HepG2 (cell line): ENCODE measurements at regions not wholly inside any gene's neighbourhood (a gene's known extent, or its start where the extent isn't known, plus 50 kb on each side); places are given as distances from the start of the nearest gene placed in this dataset.

Experiments
- ATAC-seq: fragments of 200-7000 bp; cut with Tn5 transposase; 3 replicates; pipeline ENCODE4 v1.9.1; 2020; ENCODE audit warnings: mild to moderate bottlenecking, moderate library complexity
- BruUV-seq: library from RNA; stranded (reverse); fragments of 400-500 nt; replicated peaks from 2 replicates; lab custom pipeline; 2021; lab: Mats Ljungman, UMichigan
- CTCF ChIA-PET: fragments of 300-600 bp; formaldehyde crosslinking; extraction: SDS; loops from one replicate; lab custom pipeline; 2021; ENCODE audit warnings: low total read pairs, inconsistent platforms, low intra/inter-chr PET ratio; lab: Yijun Ruan, JAX
- POLR2A ChIA-PET: fragments of 350-600 bp; sonication (Branson Sonifier 250); formaldehyde crosslinking; loops from one replicate; lab custom pipeline; 2020; ENCODE audit warnings: antibody characterized with exemption, inconsistent platforms; lab: Yijun Ruan, JAX
- DNase-seq: peaks from one replicate; pipeline ENCODE4 v3.0.0-alpha.2; 2015; ENCODE audit warnings: low spot score
- FAIRE-seq: peaks from 3 replicates; lab custom pipeline; 2011; peaks lifted over from hg19 to GRCh38; lab: Jason Lieb, UNC
- H2AFZ ChIP-seq: one replicate; pipeline ENCODE4 v1.6.1; 2011; ENCODE audit warnings: low read length, inconsistent platforms
- H3K27ac ChIP-seq: fragments of 300-600 bp; 3 replicates; pipeline ENCODE4 v1.8.0; 2011; ENCODE audit warnings: mixed run types, mild to moderate bottlenecking, mixed read lengths, low read length, inconsistent platforms; ENCODE audit not compliant: insufficient read depth; ENCODE audit errors: extremely low read length
- H3K27me3 ChIP-seq, 2 experiments: fragments of 200-600 bp in 1 of 2; 2 replicates in 1 of 2; 3 replicates in 1 of 2; pipeline versions ENCODE4 v1.6.0 to v1.8.0; 2011; ENCODE audit warnings: low read length in 2 of 2, mild to moderate bottlenecking in 2 of 2, moderate library complexity in 2 of 2, inconsistent platforms in 1 of 2; ENCODE audit not compliant: insufficient read depth in 2 of 2, control insufficient read depth in 1 of 2
- H3K36me3 ChIP-seq, 2 experiments: fragments of 200-600 bp in 1 of 2; replicated peaks in 1 of 2; 2 replicates in 1 of 2; 3 replicates in 1 of 2; pipeline versions ENCODE4 v1.5.1 to v1.8.0; 2011; ENCODE audit warnings: low read length in 2 of 2, inconsistent platforms in 1 of 2; ENCODE audit not compliant: insufficient read depth in 2 of 2, control insufficient read depth in 1 of 2
- H3K4me1 ChIP-seq: 2 replicates; pipeline ENCODE4 v1.5.1; 2012; ENCODE audit warnings: low read length, inconsistent platforms; ENCODE audit not compliant: insufficient read depth
- H3K4me2 ChIP-seq: 2 replicates; pipeline ENCODE4 v1.6.0; 2011; ENCODE audit warnings: low read depth, low read length, inconsistent platforms
- H3K4me3 ChIP-seq, 3 experiments: fragments of 200-600 bp in 1 of 3; sonication (generic), shearing (Covaris generic) in 1 of 3; replicated peaks in 1 of 3; 2 replicates each; pipeline ENCODE4 v1.5.1; 2011 to 2016; ENCODE audit warnings: low read length in 3 of 3, inconsistent platforms in 2 of 3, low read depth in 2 of 3, mild to moderate bottlenecking in 2 of 3, control low read depth in 1 of 3, mixed read lengths in 1 of 3; ENCODE audit not compliant: insufficient read depth in 1 of 3
- H3K79me2 ChIP-seq: one replicate; pipeline ENCODE4 v1.6.1; 2011; ENCODE audit warnings: low read length, inconsistent platforms; ENCODE audit not compliant: insufficient read depth
- H3K9ac ChIP-seq: 2 replicates; pipeline ENCODE4 v1.6.0; 2011; ENCODE audit warnings: mild to moderate bottlenecking, low read depth, low read length, inconsistent platforms; ENCODE audit not compliant: insufficient read depth
- H3K9me3 ChIP-seq: 2 replicates; pipeline ENCODE4 v1.5.1; 2012; ENCODE audit warnings: mild to moderate bottlenecking, low read length
- H4K20me1 ChIP-seq: 2 replicates; pipeline ENCODE4 v1.6.0; 2011; ENCODE audit warnings: inconsistent platforms, mild to moderate bottlenecking, low read length, moderate library complexity; ENCODE audit not compliant: insufficient read depth
- FOXK1 ChIP-seq: sonication (generic); formaldehyde crosslinking; IDR thresholded peaks from 2 replicates; pipeline ENCODE4 v1.4.0; 2020; ENCODE audit warnings: low read depth, missing genetic modification reagents, borderline replicate concordance
- MAFG ChIP-seq: sonication (generic); formaldehyde crosslinking; IDR thresholded peaks from 2 replicates; pipeline ENCODE4 v1.5.1; 2020; ENCODE audit warnings: mild to moderate bottlenecking, missing genetic modification reagents
- NKX3-1 ChIP-seq: sonication (generic); formaldehyde crosslinking; IDR thresholded peaks from 2 replicates; pipeline ENCODE4 v1.5.0; 2020; ENCODE audit warnings: missing genetic modification reagents
- XBP1 ChIP-seq: sonication (generic); formaldehyde crosslinking; IDR thresholded peaks from 2 replicates; pipeline ENCODE4 v1.5.0; 2020; ENCODE audit warnings: missing genetic modification reagents
- ZBTB44 ChIP-seq: sonication (generic); formaldehyde crosslinking; IDR thresholded peaks from 2 replicates; pipeline ENCODE4 v1.4.0; 2020; ENCODE audit warnings: missing genetic modification reagents
- ZC3H4 ChIP-seq: sonication (generic); formaldehyde crosslinking; IDR thresholded peaks from 2 replicates; pipeline ENCODE4 v1.4.0; 2020; ENCODE audit warnings: missing genetic modification reagents, borderline replicate concordance
- ZNF350 ChIP-seq: sonication (generic); formaldehyde crosslinking; IDR thresholded peaks from 2 replicates; pipeline ENCODE4 v1.4.0; 2020; ENCODE audit warnings: mild to moderate bottlenecking, low read depth, missing genetic modification reagents, borderline replicate concordance
- ZNF432 ChIP-seq: sonication (generic); formaldehyde crosslinking; IDR thresholded peaks from 2 replicates; pipeline ENCODE4 v1.5.0; 2020; ENCODE audit warnings: missing genetic modification reagents, mild to moderate bottlenecking, borderline replicate concordance
- WGBS: methylation state at CpG from one replicate; pipeline ENCODE4 v1.1.6; 2017; ENCODE audit warnings: low lambda C conversion rate; 5-methylcytosine and 5-hydroxymethylcytosine counted together
- in situ Hi-C: cut with HindIII; loops from 2 replicates; pipeline ENCODE4 v1.10.0; 2017; ENCODE audit warnings: low pct_unique_long_range_greater_than_20kb; ENCODE audit not compliant: extremely low pct_ligation_motif_present
- intact Hi-C: fragments of 100-400 bp; cut with micrococcal nuclease; formaldehyde crosslinking; loops from one replicate; pipeline ENCODE4 v1.10.0; 2022; ENCODE audit not compliant: unreplicated experiment
- TF ChIP-seq, protein P1 (sequence below), 2 experiments: fragments of 450-650 bp in 1 of 2; sonication (generic) in 1 of 2; formaldehyde crosslinking; IDR thresholded peaks; 2 replicates each; pipeline versions ENCODE4 v1.5.0 to v1.8.0; 2020 to 2022; ENCODE audit warnings: mild to moderate bottlenecking in 1 of 2, missing genetic modification reagents in 1 of 2

- in situ Hi-C loops, result no loop called here
- ChIA-PET CTCF (no interaction called here), POLR2A (interaction anchor here (2.0 kb wide), 1 partner anchor 14 kb away, joined by 5 read pairs; no protein-coding TSS in a partner anchor)
- TF ChIP-seq ZNF432 (CRISPR knock-in tag) (no peak), NKX3-1 (CRISPR knock-in tag) (no peak), MAFG (no peak), ZC3H4 (CRISPR knock-in tag) (no peak), ZBTB44 (no peak), ZNF350 (no peak), FOXK1 (CRISPR knock-in tag) (no peak), XBP1 (CRISPR knock-in tag) (no peak)
- TF ChIP-seq, protein P1, sequence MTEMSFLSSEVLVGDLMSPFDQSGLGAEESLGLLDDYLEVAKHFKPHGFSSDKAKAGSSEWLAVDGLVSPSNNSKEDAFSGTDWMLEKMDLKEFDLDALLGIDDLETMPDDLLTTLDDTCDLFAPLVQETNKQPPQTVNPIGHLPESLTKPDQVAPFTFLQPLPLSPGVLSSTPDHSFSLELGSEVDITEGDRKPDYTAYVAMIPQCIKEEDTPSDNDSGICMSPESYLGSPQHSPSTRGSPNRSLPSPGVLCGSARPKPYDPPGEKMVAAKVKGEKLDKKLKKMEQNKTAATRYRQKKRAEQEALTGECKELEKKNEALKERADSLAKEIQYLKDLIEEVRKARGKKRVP (CRISPR knock-in tag; IDR thresholded peaks at IDR 0.05), result no peak
- TF ChIP-seq, all 625 proteins: peak for 0
- BruUV-seq, result no TSS peak
- Histone ChIP-seq H3K9me3 (no peaks in the 10 kb centered on the region), H3K79me2 (no peaks in the 10 kb centered on the region), H3K27me3 (no peaks in the 10 kb centered on the region), H3K4me1 (no peaks in the 10 kb centered on the region), H3K27ac (no peak overlapping the region), H3K4me3 (no peak overlapping the region), H3K4me2 (no peak overlapping the region), H4K20me1 (no peaks in the 10 kb centered on the region), H3K9ac (no peak overlapping the region), H3K36me3 (no peaks in the 10 kb centered on the region), H2AFZ (no peak overlapping the region)
- no peak for ATAC-seq
- intact Hi-C loops, result no loop called here
- DNase-seq, result no peak
- WGBS, result 64% methylated on average over 11 of the region's 11 CpGs
- no peak for FAIRE-seq
Measured at GRCh38 chr15:38058596-38059075, 124.2 kb downstream of the TMCO5A start.
